ENCODE measurements at regions not wholly inside any gene's neighbourhood (a gene's known extent, or its start where the extent isn't known, plus 50 kb on each side); places are given as distances from the start of the nearest gene placed in this dataset.

GRCh38 chrX:94686071-94686470, 1012.1 kb downstream of the FAM133A start:
- no peak for TF ChIP-seq CTCF (conservative IDR thresholded peaks at IDR 0.05; ENCODE audit: low read depth, low read length)
- no peak for TF ChIP-seq EZH2phosphoT487 (IDR thresholded peaks at IDR 0.05; ENCODE audit: borderline replicate concordance, low read length)
- no peak for TF ChIP-seq EZH2 (IDR thresholded peaks at IDR 0.05; ENCODE audit: low read length, unreplicated experiment)
